Epithelial cell of esophagus (primary cell): ENCODE measurements at regions not wholly inside any gene's neighbourhood (a gene's known extent, or its start where the extent isn't known, plus 50 kb on each side); places are given as distances from the start of the nearest gene placed in this dataset.

Source experiments
- DNase-seq: peaks from one replicate; pipeline ENCODE4 v3.0.0; 2010; ENCODE audit warnings: low read depth
- H3K4me3 ChIP-seq: 2 replicates; pipeline ENCODE4 v1.5.1; 2011; ENCODE audit warnings: mild to moderate bottlenecking, low read length, control low read depth
- TF ChIP-seq, protein P1 (sequence below): IDR thresholded peaks from 2 replicates; pipeline ENCODE4 v1.5.1; 2011; ENCODE audit warnings: low read depth, mild to moderate bottlenecking, low read length, control low read depth, inconsistent platforms; ENCODE audit not compliant: insufficient read depth; ENCODE audit errors: missing control alignments

DNA sequence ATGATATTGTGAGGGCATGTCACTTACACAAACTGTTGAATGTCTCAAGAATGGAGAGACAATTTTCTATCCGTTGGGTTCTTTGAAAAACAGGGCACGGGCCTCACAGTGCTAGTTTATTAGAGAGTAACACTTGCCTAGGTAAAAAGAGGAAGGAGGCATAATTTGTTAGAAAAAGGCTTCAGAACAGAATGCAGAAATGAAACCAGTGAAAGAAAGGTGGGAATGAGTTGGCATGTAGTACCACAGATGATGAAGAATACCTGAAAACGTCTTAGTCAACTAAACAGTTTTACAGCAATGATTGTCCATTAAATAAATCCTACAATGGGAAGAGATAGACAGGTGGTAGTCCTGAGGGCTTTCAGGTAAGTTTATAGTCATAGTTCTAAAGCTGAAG, 1399.7 kb upstream of the CADM2 start:
- no peak overlapping the region for H3K4me3 ChIP-seq
- DNase-seq, result no peak
- TF ChIP-seq, protein P1, sequence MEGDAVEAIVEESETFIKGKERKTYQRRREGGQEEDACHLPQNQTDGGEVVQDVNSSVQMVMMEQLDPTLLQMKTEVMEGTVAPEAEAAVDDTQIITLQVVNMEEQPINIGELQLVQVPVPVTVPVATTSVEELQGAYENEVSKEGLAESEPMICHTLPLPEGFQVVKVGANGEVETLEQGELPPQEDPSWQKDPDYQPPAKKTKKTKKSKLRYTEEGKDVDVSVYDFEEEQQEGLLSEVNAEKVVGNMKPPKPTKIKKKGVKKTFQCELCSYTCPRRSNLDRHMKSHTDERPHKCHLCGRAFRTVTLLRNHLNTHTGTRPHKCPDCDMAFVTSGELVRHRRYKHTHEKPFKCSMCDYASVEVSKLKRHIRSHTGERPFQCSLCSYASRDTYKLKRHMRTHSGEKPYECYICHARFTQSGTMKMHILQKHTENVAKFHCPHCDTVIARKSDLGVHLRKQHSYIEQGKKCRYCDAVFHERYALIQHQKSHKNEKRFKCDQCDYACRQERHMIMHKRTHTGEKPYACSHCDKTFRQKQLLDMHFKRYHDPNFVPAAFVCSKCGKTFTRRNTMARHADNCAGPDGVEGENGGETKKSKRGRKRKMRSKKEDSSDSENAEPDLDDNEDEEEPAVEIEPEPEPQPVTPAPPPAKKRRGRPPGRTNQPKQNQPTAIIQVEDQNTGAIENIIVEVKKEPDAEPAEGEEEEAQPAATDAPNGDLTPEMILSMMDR, result no peak

DNA sequence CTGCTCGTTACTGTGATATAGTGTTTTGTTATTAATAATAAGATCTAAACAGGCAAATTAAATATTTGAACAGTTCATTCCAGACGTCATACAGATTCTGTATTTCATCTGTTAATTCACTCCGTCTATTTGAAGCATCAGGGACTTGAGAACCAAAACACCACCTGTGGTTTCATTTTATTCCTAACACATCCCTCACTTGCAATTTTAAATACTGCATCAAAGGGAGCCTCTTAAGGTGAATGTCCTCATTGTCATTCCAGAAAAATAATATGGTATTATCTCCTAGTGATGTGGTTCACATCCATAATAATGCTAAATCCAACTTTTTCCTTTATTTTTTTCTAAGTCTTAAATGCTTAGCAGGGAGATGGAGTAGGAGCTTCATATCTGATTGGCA, 1390.9 kb upstream of the CADM2 start:
- TF ChIP-seq, protein P1, result no peak
- no peak for DNase-seq
- H3K4me3 ChIP-seq, result no peak overlapping the region

DNA sequence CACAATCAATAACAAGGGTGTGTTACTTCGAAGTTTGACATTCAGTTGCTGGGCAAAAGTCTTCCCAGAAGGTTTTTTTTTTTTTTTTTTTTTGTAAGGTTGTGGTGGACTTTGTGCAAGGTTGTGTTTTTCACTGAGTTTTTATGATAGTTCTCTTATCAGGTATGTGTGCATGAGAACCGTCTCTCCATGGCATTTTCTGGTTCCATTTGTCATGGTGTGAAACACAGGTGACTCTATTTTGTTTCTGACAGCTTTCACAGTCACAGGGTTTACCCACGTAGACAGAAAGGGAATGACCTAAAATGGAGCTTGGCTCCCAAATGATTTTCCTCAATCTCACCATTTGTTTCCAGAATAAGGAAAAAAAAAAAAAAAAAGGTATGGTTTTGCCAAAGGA, 1377.2 kb upstream of the CADM2 start:
- no peak for DNase-seq
- TF ChIP-seq, protein P1, result no peak
- H3K4me3 ChIP-seq, result no peak overlapping the region

DNA sequence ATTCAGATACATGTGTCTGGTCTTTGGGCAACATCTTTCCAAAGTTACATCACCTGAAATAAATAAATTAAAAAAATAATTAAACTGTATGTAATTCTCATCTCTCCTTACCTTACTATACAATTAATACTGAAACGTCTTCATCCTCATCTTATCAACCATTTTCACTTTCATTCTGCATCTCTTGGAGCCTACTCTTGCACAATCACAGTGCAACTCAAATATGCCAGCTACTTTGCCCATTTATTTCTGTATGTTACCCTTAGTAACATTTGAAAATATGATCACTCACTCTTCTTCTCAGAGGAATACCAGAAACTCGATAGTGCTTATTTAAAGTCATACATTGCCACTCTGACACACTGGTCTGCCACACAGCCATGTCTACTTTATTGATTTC, 1357.1 kb upstream of the CADM2 start:
- TF ChIP-seq, protein P1, result no peak
- no peak for DNase-seq
- H3K4me3 ChIP-seq, result no peak overlapping the region

DNA sequence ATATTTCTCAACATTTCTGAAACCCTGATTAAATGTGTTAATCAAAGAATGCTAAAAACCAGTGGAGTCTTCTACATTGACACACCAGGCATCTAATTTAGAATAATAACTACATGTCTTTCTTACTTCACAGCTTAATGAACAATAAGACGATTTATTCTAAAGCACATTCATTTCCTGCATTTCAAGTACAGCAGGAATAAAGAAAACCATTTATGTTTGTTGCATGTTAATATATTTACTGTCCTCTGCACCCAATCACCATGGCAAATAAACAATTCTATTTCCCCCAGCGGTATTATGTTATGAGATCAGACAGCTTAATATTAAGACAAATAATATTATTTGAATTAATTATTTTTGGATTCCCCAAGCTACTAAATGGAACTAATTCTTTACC, 1336.3 kb upstream of the CADM2 start:
- no peak for DNase-seq

DNA sequence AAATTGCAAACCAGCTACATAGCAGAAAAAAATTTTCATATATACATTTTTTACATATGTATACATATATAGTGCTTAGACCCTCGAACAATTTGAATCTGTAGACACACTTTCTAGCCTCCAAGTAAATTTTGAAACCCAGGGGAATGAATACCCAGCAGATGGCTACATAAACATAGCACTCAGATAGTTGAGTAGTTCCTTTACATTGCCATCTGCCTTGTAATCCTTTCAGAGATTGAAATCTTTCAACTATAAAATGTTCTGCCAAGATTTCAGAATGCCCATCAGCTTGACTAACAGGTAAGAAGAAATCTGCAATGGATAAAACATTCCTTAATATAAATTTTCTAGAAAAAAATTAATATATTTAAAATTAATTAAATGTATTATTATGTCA, 1333.5 kb upstream of the CADM2 start:
- DNase-seq, result no peak
- TF ChIP-seq, protein P1, result no peak
- no peak overlapping the region for H3K4me3 ChIP-seq

More for the DNA sequence above, 1336.3 kb upstream of the CADM2 start:
- TF ChIP-seq, protein P1, result no peak
- H3K4me3 ChIP-seq, result no peak overlapping the region

DNA sequence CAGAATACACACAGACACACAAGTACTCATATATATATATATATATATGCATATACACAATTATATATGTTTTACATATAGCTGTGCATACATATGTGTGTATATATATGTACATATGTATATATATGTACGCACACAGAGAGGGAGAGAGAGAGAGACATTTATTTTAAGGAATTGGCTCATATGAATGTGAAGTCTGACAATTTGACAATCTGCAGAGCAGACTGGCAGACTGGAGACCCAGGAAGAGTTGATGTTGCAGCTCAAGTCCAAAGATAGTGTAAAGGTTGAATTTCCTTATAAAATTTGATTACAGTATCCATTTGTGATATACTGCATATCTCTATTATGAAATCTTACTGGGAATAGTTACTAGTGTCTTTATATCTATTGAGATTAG, 1330.3 kb upstream of the CADM2 start:
- no peak overlapping the region for H3K4me3 ChIP-seq
- DNase-seq, result no peak
- TF ChIP-seq, protein P1, result no peak
